PC-9 (cell line): ENCODE measurements at regions not wholly inside any gene's neighbourhood (a gene's known extent, or its start where the extent isn't known, plus 50 kb on each side); places are given as distances from the start of the nearest gene placed in this dataset.

ENCODE experiments used
- BruUV-seq: library from RNA; stranded (reverse); fragments of 400-500 nt; replicated peaks from 2 replicates; lab custom pipeline; 2021; lab: Mats Ljungman, UMichigan
- CTCF ChIA-PET: fragments of 300-600 bp; sonication (Branson Sonifier 250); formaldehyde crosslinking; loops from one replicate; lab custom pipeline; 2022; ENCODE audit warnings: antibody characterized with exemption; lab: Charles Lee
- POLR2A ChIA-PET: fragments of 300-600 bp; sonication (Branson Sonifier 250); formaldehyde crosslinking; loops from one replicate; lab custom pipeline; 2022; ENCODE audit warnings: antibody characterized with exemption; ENCODE audit not compliant: unreplicated experiment; lab: Charles Lee
- DNase-seq, 2 experiments: peaks; one replicate each; pipeline versions ENCODE4 v3.0.0 to v3.0.0-alpha.2; 2015 to 2022; ENCODE audit warnings: mixed read lengths in 1 of 2
- H2AFZ ChIP-seq: fragments of 200-600 bp; sonication (generic); 2 replicates; pipeline ENCODE4 v1.8.1; 2017; ENCODE audit warnings: antibody characterized with exemption
- H3F3A ChIP-seq: fragments of 200-600 bp; sonication (generic); 2 replicates; pipeline ENCODE4 v1.8.1; 2017; ENCODE audit warnings: antibody characterized with exemption, mild to moderate bottlenecking, low read depth; ENCODE audit not compliant: insufficient read depth
- H3K27ac ChIP-seq: fragments of 200-600 bp; sonication (generic); 2 replicates; pipeline ENCODE4 v1.6.1; 2016; ENCODE audit warnings: mixed run types
- H3K27me3 ChIP-seq: fragments of 200-600 bp; sonication (generic); 2 replicates; pipeline ENCODE4 v1.6.1; 2016; ENCODE audit warnings: low read depth, mixed run types; ENCODE audit not compliant: insufficient read depth
- H3K36me3 ChIP-seq: fragments of 200-600 bp; sonication (generic); 2 replicates; pipeline ENCODE4 v1.6.1; 2016; ENCODE audit warnings: low read depth, mixed run types
- H3K4me1 ChIP-seq: fragments of 200-600 bp; sonication (generic); replicated peaks from 2 replicates; pipeline ENCODE4 v1.6.1; 2016; ENCODE audit warnings: mixed run types; ENCODE audit not compliant: insufficient read depth
- H3K4me2 ChIP-seq: fragments of 200-600 bp; sonication (generic); 2 replicates; pipeline ENCODE4 v1.6.1; 2017; ENCODE audit warnings: mixed run types
- H3K4me3 ChIP-seq: fragments of 200-600 bp; sonication (generic); 2 replicates; pipeline ENCODE4 v1.6.1; 2016; ENCODE audit warnings: mixed run types
- H3K79me2 ChIP-seq: fragments of 200-600 bp; sonication (generic); 2 replicates; pipeline ENCODE4 v1.6.1; 2017; ENCODE audit warnings: low read depth, mixed run types
- H3K9me2 ChIP-seq: fragments of 200-600 bp; sonication (generic); 2 replicates; pipeline ENCODE4 v1.8.1; 2017; ENCODE audit warnings: mild to moderate bottlenecking; ENCODE audit not compliant: insufficient read depth
- H3K9me3 ChIP-seq: fragments of 200-600 bp; sonication (generic); 2 replicates; pipeline ENCODE4 v1.8.1; 2016; ENCODE audit warnings: low read depth; ENCODE audit not compliant: insufficient read depth
- H4K20me1 ChIP-seq: fragments of 200-600 bp; sonication (generic); 2 replicates; pipeline ENCODE4 v1.8.1; 2017; ENCODE audit not compliant: insufficient read depth
- EZH2 ChIP-seq: fragments of 200-600 bp; sonication (generic); IDR thresholded peaks from 2 replicates; pipeline ENCODE4 v1.8.0; 2017; ENCODE audit warnings: antibody characterized with exemption, low read depth
- intact Hi-C: fragments of 100-400 bp; cut with micrococcal nuclease; formaldehyde crosslinking; loops from one replicate; pipeline ENCODE4 v1.10.0; 2022; ENCODE audit not compliant: unreplicated experiment
- TF ChIP-seq, protein P1 (sequence below): fragments of 200-600 bp; sonication (generic); conservative IDR thresholded peaks from 2 replicates; pipeline ENCODE4 v1.6.1; 2017; ENCODE audit warnings: mixed run types, antibody characterized with exemption, mild to moderate bottlenecking, moderate library complexity

DNA sequence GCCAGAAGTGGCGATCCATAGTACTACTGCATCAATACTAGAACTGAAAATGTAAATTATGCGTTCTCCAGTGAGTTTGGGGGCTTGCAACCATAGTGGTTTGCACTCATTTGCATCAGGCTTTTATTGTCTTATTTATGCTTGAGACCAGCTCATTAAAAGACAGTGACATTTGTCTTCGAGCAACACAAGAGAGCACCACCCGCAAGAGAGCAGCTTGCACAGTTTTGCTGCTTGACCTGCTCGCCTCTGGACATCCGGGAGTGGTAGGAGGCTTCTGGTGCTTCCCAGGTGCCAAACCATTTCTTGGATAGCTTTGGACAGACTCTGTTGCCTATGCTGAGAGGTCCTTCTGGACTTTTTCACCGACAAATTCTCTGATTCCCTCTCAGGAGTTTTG, 294.6 kb downstream of the MEX3B start:
- peaks cover 41% of the 10 kb centered on the region for H3K27me3 ChIP-seq
- DNase-seq: no peak

DNA sequence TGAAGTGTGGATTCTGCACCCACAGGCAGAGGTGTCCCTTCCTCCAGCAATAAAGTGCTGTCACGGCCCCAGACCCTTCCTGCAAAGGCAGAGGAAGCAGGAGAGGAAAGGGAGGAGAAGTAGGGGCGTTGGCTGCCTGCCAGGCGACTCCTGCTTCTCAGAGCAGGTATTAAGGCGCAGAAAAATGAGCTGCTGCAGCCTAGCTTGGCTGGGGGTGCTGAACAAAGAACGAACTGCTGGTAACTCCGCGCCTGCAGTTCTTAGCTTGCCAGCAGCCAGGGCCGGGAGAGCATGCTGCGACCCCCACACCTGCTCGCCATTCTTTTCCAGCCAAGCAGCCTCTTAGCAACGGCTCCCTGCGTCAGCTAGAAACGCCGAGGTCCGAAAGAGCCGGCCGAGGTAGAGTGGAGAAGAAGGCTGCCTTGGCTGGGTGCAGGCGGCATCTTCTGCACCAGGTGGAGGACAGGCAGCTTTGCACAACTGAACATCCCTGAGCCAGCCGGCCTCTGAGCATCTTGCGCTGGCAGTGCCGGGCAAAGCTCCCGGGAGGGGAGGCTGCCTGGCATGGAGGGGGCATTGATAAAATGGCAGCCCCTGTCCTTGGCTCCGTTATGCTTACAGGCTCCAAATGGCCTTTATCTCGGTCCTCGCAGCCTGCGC, 296.0 kb downstream of the MEX3B start:
- POLR2A ChIA-PET: no interaction called here
- no peaks in the 10 kb centered on the region for H3K9me3 ChIP-seq
- no peak overlapping the region for H2AFZ ChIP-seq
- CTCF ChIA-PET: no interaction called here
- no peak overlapping the region for H3K27ac ChIP-seq
- no peaks in the 10 kb centered on the region for H3K36me3 ChIP-seq
- intact Hi-C loops: no loop called here
- H3K9me2 ChIP-seq: no peaks in the 10 kb centered on the region
- H3K4me1 ChIP-seq: no peaks in the 10 kb centered on the region
- no TSS peak for BruUV-seq
- DNase-seq: no peak
- no peaks in the 10 kb centered on the region for H4K20me1 ChIP-seq
- no peaks in the 10 kb centered on the region for H3F3A ChIP-seq
- no peak overlapping the region for H3K4me3 ChIP-seq
- no peak overlapping the region for H3K4me2 ChIP-seq
- no peaks in the 10 kb centered on the region for H3K79me2 ChIP-seq
- H3K27me3 ChIP-seq: peaks cover 35% of the 10 kb centered on the region
- no peak for TF ChIP-seq EZH2

More for the DNA sequence above, 294.6 kb downstream of the MEX3B start:
- no peaks in the 10 kb centered on the region for H3K9me3 ChIP-seq
- no peaks in the 10 kb centered on the region for H3F3A ChIP-seq
- ChIA-PET CTCF (no interaction called here), POLR2A (no interaction called here)
- H2AFZ ChIP-seq: no peak overlapping the region
- no peak overlapping the region for H3K27ac ChIP-seq
- no peak overlapping the region for H3K4me3 ChIP-seq
- no TSS peak for BruUV-seq
- TF ChIP-seq, protein P1, sequence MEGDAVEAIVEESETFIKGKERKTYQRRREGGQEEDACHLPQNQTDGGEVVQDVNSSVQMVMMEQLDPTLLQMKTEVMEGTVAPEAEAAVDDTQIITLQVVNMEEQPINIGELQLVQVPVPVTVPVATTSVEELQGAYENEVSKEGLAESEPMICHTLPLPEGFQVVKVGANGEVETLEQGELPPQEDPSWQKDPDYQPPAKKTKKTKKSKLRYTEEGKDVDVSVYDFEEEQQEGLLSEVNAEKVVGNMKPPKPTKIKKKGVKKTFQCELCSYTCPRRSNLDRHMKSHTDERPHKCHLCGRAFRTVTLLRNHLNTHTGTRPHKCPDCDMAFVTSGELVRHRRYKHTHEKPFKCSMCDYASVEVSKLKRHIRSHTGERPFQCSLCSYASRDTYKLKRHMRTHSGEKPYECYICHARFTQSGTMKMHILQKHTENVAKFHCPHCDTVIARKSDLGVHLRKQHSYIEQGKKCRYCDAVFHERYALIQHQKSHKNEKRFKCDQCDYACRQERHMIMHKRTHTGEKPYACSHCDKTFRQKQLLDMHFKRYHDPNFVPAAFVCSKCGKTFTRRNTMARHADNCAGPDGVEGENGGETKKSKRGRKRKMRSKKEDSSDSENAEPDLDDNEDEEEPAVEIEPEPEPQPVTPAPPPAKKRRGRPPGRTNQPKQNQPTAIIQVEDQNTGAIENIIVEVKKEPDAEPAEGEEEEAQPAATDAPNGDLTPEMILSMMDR: no peak
- TF ChIP-seq EZH2: no peak
- H3K36me3 ChIP-seq: no peaks in the 10 kb centered on the region
- no peaks in the 10 kb centered on the region for H3K9me2 ChIP-seq
- H3K79me2 ChIP-seq: no peaks in the 10 kb centered on the region
- no peak overlapping the region for H3K4me2 ChIP-seq
- intact Hi-C loops: no loop called here
- no peaks in the 10 kb centered on the region for H4K20me1 ChIP-seq
- H3K4me1 ChIP-seq: no peaks in the 10 kb centered on the region

DNA sequence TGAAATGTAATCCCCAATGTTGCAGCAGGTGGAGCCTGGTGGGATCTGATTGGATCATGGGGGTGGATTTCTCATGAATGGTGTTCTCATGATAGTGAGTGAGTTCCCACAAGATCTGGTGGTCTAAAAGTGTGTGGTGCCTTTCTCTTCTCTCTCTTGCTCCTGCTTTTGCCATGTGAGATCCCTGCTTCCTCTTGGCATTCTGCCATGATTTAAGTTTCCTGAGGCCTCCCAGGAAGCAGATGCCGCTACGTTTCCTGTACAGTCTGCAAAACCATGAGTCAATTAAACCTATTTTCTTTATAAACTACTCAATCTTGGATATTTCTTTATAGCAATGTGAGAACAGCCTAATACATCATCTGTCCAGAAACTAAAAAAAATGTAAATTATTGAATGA, 298.3 kb downstream of the MEX3B start:
- Histone ChIP-seq H3F3A (no peaks in the 10 kb centered on the region), H4K20me1 (no peaks in the 10 kb centered on the region), H3K79me2 (no peaks in the 10 kb centered on the region), H3K27me3 (peaks cover 30% of the 10 kb centered on the region), H3K4me1 (no peaks in the 10 kb centered on the region), H2AFZ (no peak overlapping the region), H3K9me2 (no peaks in the 10 kb centered on the region), H3K9me3 (no peaks in the 10 kb centered on the region), H3K4me2 (no peak overlapping the region), H3K27ac (no peak overlapping the region), H3K4me3 (no peak overlapping the region), H3K36me3 (no peaks in the 10 kb centered on the region)
- DNase-seq: no peak
- BruUV-seq: no TSS peak
- TF ChIP-seq, protein P1: no peak
- no peak for TF ChIP-seq EZH2
- ChIA-PET CTCF (no interaction called here), POLR2A (no interaction called here)
- intact Hi-C loops: no loop called here

DNA sequence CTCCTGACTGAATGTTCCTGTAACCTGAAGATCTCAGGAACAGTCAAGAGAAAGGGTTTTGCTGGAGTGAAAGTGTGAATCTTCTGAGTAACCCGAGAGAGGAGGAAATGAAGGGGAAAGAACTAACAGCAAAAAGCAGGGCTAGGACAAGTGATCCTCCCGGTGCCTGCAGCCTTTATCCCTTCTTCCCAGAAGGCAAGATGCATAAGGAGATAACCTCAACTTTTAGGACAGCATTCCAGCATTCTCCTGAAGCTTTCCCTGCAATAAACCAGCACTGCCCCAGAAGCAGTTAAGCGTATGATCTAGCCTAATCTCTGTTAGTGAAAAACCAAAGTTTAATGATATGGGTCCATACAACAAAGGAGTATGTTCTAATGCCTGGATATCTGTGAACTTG, 298.8 kb downstream of the MEX3B start:
- CTCF ChIA-PET: no interaction called here
- Histone ChIP-seq H3K79me2 (no peaks in the 10 kb centered on the region), H3K9me2 (no peaks in the 10 kb centered on the region), H4K20me1 (no peaks in the 10 kb centered on the region), H3K4me2 (no peak overlapping the region), H2AFZ (no peak overlapping the region), H3K27me3 (peaks cover 27% of the 10 kb centered on the region), H3K4me1 (no peaks in the 10 kb centered on the region), H3K9me3 (no peaks in the 10 kb centered on the region), H3K27ac (no peak overlapping the region), H3K36me3 (no peaks in the 10 kb centered on the region), H3K4me3 (no peak overlapping the region), H3F3A (no peaks in the 10 kb centered on the region)
- no peak for DNase-seq
- BruUV-seq: no TSS peak
- POLR2A ChIA-PET: no interaction called here
- intact Hi-C loops: no loop called here
- TF ChIP-seq, protein P1: no peak
- TF ChIP-seq EZH2: no peak
